NB4 (cell line): ENCODE measurements at regions not wholly inside any gene's neighbourhood (a gene's known extent, or its start where the extent isn't known, plus 50 kb on each side); places are given as distances from the start of the nearest gene placed in this dataset.

Experiments
- CTCF ChIP-seq: IDR thresholded peaks from one replicate; pipeline ENCODE4 v1.5.1; 2012; ENCODE audit warnings: low read depth, low read length
- POLR2A ChIP-seq: IDR thresholded peaks from 2 replicates; pipeline ENCODE4 v1.6.1; 2011; ENCODE audit warnings: mild to moderate bottlenecking; ENCODE audit not compliant: insufficient read length; ENCODE audit errors: extremely low read depth

GRCh38 chr10:37572206-37572605, 285.2 kb downstream of the ZNF248 start:
- TF ChIP-seq CTCF: no peak
- no peak for TF ChIP-seq POLR2A
